Psoas muscle (tissue), 7 donors: ENCODE measurements at regions not wholly inside any gene's neighbourhood (a gene's known extent, or its start where the extent isn't known, plus 50 kb on each side); places are given as distances from the start of the nearest gene placed in this dataset.

Experiments used
- ATAC-seq, 4 donors: fragments of 200-7000 bp; cut with Tn5 transposase; one replicate each; pipeline ENCODE4 v1.9.1; 2020; ENCODE audit warnings: moderate library complexity in 3 of 4, mild to moderate bottlenecking in 2 of 4
- DNase-seq, 2 donors: peaks; one replicate each; pipeline ENCODE4 v3.0.0-alpha.2; 2020
- H3K27ac ChIP-seq: fragments of 200-600 bp; one replicate; pipeline ENCODE4 v1.8.0; 2022
- H3K27me3 ChIP-seq, 3 donors: fragments of 200-600 bp in 1 of 3; one replicate each; pipeline versions ENCODE4 v1.6.1 to v1.8.0; 2013 to 2022; ENCODE audit warnings: low read length in 2 of 3, mild to moderate bottlenecking in 2 of 3, moderate library complexity in 1 of 3; ENCODE audit not compliant: insufficient read depth in 3 of 3
- H3K36me3 ChIP-seq, 2 donors: fragments of 200-600 bp in 1 of 2; one replicate each; pipeline versions ENCODE4 v1.6.1 to v1.8.0; 2013 to 2022; ENCODE audit warnings: low read depth in 1 of 2, mild to moderate bottlenecking in 1 of 2, moderate library complexity in 1 of 2; ENCODE audit not compliant: insufficient read depth in 1 of 2
- H3K4me1 ChIP-seq: fragments of 200-600 bp; one replicate; pipeline ENCODE4 v1.8.0; 2022
- H3K4me3 ChIP-seq: fragments of 200-600 bp; one replicate; pipeline ENCODE4 v1.8.0; 2022; ENCODE audit warnings: mild to moderate bottlenecking
- H3K9me3 ChIP-seq: fragments of 200-600 bp; one replicate; pipeline ENCODE4 v1.8.0; 2022
- WGBS, 3 donors: extraction: QIAGEN DNeasy Blood & Tissue Kit; methylation state at CpG; one replicate each; pipeline versions ENCODE4 v1.1.6 to v1.1.7; 2013; 5-methylcytosine and 5-hydroxymethylcytosine counted together
- intact Hi-C, 2 donors: fragments of 100-400 bp; cut with DNase I; formaldehyde crosslinking; loops; one replicate each; pipeline versions ENCODE4 v1.11.0 to v1.14.2; 2022
- TF ChIP-seq, protein P1 (sequence below): fragments of 200-600 bp; IDR thresholded peaks from one replicate; pipeline ENCODE4 v1.8.0; 2022; ENCODE audit warnings: antibody characterized with exemption
- donor health status: healthy with polysubstance abuse.
- donor health status: DM: no; HTN: no; CAD: no; lungs with moderate emphysema.
- donor health status: Bipolar disorder and iron deficiency.
- donor health status: healthy.
- donor health status: DM: yes; HTN: yes; CAD: no.
- donor health status: DM: no; HTN: no; CAD: no.
- donor health status: DM: yes; HTN: yes; CAD: no.

DNA sequence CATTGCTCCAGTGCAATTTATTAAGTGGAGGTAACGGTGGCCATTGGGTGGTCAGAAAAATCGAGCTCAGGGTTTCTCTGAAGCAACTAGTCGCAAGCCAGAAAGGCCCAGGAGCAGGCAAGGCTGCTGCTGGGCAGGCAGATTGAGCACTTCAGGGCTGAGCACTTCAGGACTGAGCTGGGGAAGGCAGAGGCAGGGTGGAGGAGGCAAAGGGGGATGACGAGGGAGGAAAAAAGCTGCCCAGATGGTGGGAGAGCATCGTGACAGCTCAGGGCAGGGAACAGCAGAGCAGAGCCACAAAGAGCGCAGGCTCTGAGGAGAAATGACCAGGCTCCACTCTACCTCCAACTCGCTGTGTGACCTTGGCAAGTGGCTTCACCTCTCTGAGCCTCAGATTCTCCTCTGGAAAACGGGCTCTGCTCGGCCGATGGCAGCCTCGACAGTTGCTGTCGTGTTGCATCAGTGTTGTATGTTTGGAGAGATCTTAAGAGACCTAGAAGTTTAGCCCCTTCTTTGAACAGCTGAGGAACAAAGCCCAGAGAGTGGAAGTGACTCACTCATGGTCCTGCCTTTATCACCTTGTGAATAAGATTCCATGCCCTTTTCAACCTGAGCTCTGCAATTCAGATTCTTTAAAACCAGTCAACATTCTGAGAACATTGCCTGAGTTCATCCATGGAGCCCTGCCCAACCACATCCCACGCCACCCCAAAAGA lies 141.4 kb downstream of the SYF2 start:
- no peaks in the 10 kb centered on the region for H3K27me3 ChIP-seq
- no peak overlapping the region for H3K27ac ChIP-seq
- no peak for DNase-seq
- no peak for ATAC-seq
- no peaks in the 10 kb centered on the region for H3K9me3 ChIP-seq
- no peak overlapping the region for H3K4me3 ChIP-seq
- intact Hi-C loops = loop anchor here in 1 of 2 donors (5.0 kb wide), 1 partner anchor 1214 kb away; no protein-coding TSS in a partner anchor
- H3K36me3 ChIP-seq = no peaks in the 10 kb centered on the region
- TF ChIP-seq, protein P1, sequence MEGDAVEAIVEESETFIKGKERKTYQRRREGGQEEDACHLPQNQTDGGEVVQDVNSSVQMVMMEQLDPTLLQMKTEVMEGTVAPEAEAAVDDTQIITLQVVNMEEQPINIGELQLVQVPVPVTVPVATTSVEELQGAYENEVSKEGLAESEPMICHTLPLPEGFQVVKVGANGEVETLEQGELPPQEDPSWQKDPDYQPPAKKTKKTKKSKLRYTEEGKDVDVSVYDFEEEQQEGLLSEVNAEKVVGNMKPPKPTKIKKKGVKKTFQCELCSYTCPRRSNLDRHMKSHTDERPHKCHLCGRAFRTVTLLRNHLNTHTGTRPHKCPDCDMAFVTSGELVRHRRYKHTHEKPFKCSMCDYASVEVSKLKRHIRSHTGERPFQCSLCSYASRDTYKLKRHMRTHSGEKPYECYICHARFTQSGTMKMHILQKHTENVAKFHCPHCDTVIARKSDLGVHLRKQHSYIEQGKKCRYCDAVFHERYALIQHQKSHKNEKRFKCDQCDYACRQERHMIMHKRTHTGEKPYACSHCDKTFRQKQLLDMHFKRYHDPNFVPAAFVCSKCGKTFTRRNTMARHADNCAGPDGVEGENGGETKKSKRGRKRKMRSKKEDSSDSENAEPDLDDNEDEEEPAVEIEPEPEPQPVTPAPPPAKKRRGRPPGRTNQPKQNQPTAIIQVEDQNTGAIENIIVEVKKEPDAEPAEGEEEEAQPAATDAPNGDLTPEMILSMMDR = no peak
- 83 to 86% (median 86%) methylated on average over 13 of the region's 13 CpGs for WGBS, 3 donors
- H3K4me1 ChIP-seq = no peaks in the 10 kb centered on the region

DNA sequence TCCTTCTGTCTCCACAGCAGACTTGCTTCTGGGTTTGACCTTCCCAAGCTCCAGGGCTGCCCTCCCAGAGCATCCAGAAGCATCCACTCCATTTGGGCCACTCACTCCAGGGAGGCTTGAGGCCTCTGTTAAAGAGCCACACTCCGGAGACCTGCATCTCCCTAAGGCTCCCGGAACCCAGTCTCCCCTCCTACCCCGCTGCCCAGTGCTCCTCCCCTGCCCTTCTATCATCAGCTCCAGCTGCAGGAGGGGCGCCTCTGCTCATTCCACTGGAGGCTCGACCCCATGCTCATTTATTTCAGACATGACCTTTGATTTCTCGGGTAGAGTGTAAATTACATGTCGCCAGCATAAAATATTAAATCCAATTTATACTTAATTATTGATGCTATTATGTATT lies 142.5 kb downstream of the SYF2 start:
- no peaks in the 10 kb centered on the region for H3K36me3 ChIP-seq
- ATAC-seq (no peak), DNase-seq (no peak)
- TF ChIP-seq, protein P1 = no peak
- WGBS, 3 donors = 81 to 85% (median 84%) methylated on average over 7 of the region's 7 CpGs
- no peak overlapping the region for H3K4me3 ChIP-seq
- H3K27me3 ChIP-seq = no peaks in the 10 kb centered on the region
- no peaks in the 10 kb centered on the region for H3K9me3 ChIP-seq
- H3K4me1 ChIP-seq = no peaks in the 10 kb centered on the region
- intact Hi-C loops = loop anchor here in 1 of 2 donors (5.0 kb wide), 1 partner anchor 1212 kb away; no protein-coding TSS in a partner anchor
- no peak overlapping the region for H3K27ac ChIP-seq

DNA sequence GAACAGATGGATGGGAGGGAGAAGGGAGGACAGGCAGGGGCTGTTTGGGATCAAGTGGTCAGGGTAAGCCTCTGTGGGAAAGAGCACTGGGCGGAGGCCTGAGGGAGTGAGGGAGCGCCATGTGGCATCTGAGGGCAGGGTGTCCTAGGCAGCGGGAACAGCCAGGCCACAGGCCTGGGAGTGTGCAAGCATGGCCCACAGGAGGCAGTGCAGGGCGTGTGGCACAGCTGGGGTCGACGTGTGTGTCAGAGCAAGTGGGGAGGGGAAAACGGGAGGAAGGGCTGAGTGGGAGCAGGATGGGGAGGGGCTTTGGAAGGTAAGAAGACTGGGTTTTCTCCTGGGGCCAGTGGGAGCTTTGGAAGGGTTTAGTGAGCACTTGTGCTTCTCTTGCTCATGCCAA lies 143.4 kb downstream of the SYF2 start:
- no peak overlapping the region for H3K27ac ChIP-seq
- DNase-seq (no peak), ATAC-seq (no peak)
- no peaks in the 10 kb centered on the region for H3K9me3 ChIP-seq
- no peak overlapping the region for H3K4me3 ChIP-seq
- H3K36me3 ChIP-seq = no peaks in the 10 kb centered on the region
- 75 to 90% (median 85%) methylated on average over 7 of the region's 7 CpGs for WGBS, 3 donors
- intact Hi-C loops = no loop called here
- no peaks in the 10 kb centered on the region for H3K27me3 ChIP-seq
- H3K4me1 ChIP-seq = no peaks in the 10 kb centered on the region
- TF ChIP-seq, protein P1 = no peak

DNA sequence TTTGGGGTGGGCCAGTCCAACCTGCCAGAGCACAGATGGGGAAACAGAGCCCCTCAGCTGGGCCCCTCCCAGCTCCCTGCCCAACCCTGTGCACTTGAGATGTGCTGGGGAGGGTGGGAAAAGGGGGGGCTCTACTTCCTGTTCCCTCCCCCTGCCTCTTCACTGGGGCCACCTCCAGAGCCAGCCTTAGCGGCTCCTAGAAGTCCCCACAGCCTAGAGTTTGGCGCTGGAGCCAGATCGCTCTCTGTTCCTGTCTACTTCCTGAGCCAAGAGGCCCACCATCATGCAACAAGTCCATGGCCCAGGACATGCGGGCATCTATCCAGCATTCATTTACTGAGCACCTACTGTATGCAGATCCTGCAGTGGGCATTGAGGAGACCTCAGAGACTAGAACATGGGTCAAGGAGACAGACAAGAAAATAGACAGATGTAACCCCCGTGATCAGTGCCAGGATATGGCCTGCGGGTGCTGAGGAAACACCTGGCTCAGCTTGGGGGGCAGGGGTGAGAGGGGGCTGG lies 144.1 kb downstream of the SYF2 start:
- 71 to 90% (median 74%) methylated on average over 6 of the region's 6 CpGs for WGBS, 3 donors

More for the DNA sequence above, 144.1 kb downstream of the SYF2 start:
- Histone ChIP-seq H3K27me3 (no peaks in the 10 kb centered on the region), H3K9me3 (no peaks in the 10 kb centered on the region), H3K4me1 (no peaks in the 10 kb centered on the region), H3K4me3 (no peak overlapping the region), H3K36me3 (no peaks in the 10 kb centered on the region), H3K27ac (no peak overlapping the region)
- intact Hi-C loops = no loop called here
- TF ChIP-seq, protein P1 = no peak
- ATAC-seq = no peak
- no peak for DNase-seq
